HG03196 (cell line): ENCODE measurements at regions not wholly inside any gene's neighbourhood (a gene's known extent, or its start where the extent isn't known, plus 50 kb on each side); places are given as distances from the start of the nearest gene placed in this dataset.

Experiments used
- ATAC-seq: cut with Tn5 transposase; IDR thresholded peaks from one replicate; pipeline ENCODE4 v1.9.1; 2021; ENCODE audit not compliant: unreplicated experiment

DNA sequence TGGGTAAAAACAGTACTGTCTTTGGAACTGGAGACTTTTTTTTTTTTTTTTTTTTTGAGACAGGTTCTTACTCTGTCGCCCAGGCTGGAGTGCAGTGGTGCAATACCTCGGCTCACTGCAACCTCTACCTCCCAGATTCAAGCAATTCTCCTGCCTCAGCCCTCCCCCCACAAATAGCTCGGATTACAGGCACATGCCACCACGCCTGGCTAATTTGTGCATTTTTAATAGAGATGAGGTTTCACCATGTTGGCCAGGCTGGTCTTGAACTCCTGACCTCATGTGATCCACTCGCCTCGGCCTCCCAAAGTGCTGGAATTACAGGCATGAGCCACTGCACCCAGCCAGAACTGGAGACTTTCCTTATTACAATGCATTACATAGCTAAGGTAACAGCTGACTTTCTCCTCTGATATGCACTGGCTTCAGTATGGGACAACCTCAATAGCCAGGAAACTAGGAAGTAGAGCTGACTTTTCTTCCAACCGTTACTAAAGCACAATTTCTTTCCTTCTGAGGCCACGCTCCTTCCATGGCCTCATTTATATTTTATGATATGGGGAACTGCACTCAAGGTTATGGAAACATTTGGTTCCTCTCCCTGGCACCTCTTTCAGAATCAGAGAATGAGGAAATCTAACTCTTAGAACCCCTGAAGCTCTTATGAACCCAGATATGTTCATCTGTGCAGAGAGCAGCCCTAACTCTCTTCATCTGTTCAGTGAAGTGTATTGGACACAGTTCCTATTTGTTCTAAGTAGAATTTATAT, 53.5 kb upstream of the FAM9B start:
- no peak for ATAC-seq

DNA sequence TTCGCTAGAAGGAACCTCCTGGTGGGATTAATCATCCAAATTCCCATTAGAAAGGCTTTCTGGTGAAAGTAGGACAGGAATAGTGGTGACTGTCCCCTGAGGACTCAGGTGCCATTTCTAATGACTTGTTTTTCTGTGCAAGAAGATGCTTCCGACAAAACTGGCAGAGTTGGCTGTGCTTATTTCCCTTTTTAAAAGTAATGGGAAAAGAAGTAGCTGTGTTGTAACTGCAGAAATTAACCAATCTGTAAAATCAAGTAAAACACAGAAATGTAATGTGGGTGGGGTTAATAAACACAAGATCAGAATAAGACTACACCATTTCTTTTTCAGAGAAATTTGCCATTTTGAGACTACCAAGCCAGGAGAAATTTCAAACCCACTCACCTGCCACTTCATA, 55.0 kb upstream of the FAM9B start:
- ATAC-seq = no peak

DNA sequence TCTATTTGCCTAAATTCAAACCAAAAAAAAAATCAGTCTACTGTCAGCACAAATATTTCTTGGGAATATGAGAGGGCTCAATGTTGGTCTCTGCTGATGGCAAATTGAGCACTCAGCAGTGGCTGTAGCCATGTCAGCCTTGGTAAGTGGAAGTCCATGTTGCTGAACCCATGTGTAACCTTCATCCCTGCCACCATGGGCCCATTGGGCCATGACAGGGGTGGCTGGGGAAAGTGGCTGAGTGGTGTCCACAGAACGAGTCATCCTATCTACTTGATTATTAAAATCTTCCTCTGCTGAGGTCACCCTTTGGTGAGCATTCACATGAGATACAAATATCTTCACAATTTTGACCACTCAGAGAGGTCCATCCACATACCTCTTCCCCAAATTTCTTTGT, 56.8 kb upstream of the FAM9B start:
- no peak for ATAC-seq

DNA sequence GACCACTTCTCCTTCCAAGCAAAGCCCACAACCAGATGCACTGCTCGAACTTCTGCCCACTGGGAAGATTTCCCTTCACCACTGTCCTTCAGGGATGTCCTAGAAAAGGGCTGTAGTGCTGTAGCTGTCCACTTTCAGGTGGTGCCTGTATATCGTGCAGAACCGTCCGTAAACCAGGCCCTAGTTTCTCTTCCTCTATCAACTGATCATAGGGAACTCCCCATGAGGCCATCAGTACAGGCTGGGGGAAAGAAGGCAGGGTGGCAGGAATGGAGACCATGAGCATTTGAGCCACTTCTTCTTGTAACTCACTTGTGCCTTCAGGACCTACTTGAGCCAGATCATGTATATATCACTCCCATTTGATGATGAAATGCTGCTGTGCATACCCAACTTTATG, 57.3 kb upstream of the FAM9B start:
- ATAC-seq = no peak

GRCh38 chrX:9102956-9103355, 69.0 kb upstream of the FAM9B start:
- no peak for ATAC-seq

DNA sequence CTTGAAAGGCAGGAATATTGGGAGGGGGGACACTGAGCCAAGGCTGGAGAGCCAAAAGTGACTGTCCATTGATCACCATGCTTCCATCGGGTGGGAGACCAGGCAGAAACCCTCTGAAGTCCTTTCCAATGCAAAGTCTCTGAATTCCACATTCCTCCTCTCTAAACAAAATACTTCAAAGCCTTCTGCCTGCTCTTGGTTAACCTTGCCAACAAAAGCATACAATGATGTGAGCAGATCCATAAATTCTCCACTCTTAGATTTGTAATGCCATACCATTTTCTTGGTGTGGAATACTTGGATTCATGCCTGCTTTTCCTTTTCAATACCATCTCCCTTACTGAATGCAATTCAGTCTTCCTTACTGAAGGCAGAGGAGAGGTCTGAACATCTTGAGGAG, 74.1 kb upstream of the FAM9B start:
- no peak for ATAC-seq

DNA sequence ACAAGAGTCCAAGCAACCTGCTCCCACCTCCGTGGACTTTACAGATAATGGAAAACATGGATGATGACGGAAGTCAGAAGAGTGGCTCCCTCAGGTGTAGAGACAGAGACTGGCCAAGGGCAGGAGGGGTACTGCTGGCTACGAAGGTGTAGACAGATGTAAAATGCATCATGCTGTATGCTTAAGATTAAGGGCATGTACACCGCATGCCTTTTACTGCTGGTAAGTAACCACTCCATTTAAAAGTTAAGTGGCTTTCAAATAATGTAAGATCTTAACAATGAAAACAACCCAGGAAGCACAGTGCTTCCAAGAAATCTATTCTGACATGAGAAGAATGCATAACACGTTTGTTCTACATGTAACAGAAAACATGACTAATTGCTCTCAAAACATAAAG, 76.9 kb upstream of the FAM9B start:
- no peak for ATAC-seq

DNA sequence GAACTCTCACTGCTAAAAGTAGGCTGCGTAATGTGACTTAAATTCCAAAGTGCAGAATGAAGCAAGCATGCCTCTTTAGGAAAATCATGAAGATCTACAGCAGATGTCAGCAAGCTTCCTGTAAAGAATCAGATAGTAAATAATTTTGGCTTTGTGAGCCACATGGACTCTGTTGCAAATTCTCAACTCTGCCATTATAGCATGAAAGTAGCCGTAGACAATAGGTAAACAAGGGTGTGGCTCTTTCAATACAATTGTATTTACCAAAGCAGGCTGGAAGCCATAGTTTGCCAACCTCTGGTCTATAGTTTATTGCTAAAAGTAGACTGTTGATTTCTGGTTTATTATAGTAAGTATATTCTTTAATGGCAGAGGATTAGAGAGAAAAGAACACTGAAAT, 80.3 kb upstream of the FAM9B start:
- ATAC-seq = no peak

DNA sequence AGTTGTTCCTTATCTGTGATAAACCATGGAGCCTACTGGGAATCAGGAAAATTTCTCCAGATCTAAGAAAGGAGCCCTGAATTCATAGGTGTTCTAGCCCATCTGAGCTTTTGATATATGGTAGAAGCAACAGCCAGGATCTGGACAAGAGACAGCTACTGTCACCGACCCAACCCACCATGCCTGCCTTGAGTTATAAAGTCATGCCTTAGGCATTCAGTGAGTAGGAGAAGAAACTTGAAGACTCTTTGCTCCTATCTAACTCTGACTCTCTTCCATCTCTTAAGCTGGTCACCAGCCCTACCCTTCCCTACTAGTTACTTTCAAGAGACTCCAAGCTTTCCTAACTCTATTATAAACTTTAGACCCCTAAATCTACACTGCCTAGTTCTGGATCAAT, 83.9 kb upstream of the FAM9B start:
- no peak for ATAC-seq

DNA sequence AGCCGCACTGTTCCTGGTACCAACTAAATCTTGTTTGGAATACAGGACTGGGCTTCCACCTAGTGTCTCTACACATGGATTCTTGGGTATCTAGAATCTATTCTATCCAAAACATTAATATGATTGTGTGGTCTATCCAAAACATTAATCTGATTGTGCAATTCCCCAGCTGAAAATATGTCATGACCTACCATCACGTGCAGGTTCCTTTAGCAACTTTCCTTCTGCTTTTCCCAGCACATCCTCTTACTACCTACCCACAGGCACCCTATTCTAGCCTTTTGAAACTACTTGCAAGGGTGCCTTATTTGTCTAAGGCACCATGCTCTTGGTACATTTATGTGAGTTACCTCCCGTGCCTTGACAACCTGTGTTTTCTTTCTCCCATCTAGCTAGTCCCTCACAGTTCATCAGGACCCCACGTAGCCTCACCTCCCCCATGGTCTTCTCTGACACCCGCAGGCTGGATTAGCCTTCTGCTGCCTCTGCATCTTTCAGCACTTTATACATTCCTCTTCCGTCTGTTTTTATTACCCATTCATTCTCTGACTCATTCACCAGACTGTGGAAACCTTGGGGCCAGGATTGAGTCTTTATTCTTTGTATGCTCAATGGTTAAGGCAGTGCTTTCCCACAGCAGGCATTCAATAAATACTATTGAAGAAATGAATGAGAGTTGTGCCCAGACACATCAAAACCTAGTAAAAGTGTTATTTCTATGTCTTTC, 88.8 kb upstream of the FAM9B start:
- no peak for ATAC-seq

DNA sequence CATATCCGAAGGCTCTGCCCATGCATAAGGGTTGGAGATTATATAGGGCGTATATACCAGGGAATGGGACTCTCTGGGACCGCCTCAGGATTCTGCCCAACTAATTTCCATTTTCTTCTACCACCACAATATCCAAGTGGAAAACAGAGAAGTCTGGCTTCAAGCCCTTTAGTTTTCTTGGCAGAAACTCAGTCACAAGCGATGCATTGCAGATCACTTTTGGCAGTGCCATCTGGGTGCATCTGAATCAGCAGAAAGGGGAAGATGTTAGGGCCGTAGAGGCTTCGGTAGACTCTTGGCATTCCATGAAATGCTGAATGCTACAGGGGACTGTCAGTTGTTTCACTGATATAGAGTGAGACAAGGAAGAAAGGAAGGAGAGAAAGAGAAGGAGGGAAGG, 94.1 kb upstream of the FAM9B start:
- no peak for ATAC-seq

- no peak for ATAC-seq
Measured at GRCh38 chrX:9130031-9130430, 96.1 kb upstream of the FAM9B start.

DNA sequence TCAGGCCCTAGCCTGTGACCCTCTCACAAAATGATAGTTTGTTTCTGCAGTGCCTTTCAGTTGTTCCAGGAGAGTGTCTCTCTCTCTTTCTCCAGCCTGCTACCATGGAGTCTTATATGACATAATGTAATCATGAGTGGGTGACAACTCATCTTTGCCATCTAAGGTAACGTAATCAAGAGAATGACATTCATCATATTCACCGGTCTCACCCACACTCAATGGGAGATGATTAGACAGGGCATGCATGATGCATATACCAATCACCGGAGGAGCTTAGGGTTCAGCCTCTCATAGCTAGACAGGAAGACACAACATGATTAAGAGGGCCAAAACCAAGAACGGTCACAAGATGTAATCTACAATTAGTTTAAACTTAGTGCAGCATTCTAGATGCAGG, 97.1 kb upstream of the FAM9B start:
- no peak for ATAC-seq

- no peak for ATAC-seq
Measured at GRCh38 chrX:9132036-9132638, 98.2 kb upstream of the FAM9B start.

- no peak for ATAC-seq
Measured at GRCh38 chrX:9133426-9133825, 99.5 kb upstream of the FAM9B start.

DNA sequence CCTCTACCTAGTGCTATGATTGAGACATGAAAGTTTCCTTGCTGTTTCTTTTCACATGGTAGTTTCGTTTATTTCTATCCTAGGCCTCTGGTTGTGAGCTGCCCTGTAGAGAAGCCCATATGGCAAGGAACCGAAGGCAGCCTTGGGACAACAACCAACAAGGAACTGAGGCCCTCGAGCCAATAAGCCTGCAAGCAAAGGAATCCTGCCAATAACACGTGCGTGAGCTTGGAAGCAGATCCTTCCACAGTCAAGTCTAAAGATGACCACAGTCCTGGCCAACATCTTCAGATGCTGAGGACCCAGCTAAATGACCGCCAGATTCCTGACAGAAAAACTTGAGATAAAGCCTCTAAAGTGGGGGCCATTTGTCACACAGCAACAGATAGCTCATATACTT, 100.4 kb upstream of the FAM9B start:
- no peak for ATAC-seq

GRCh38 chrX:9135901-9136510, 102.1 kb upstream of the FAM9B start:
- ATAC-seq = no peak

DNA sequence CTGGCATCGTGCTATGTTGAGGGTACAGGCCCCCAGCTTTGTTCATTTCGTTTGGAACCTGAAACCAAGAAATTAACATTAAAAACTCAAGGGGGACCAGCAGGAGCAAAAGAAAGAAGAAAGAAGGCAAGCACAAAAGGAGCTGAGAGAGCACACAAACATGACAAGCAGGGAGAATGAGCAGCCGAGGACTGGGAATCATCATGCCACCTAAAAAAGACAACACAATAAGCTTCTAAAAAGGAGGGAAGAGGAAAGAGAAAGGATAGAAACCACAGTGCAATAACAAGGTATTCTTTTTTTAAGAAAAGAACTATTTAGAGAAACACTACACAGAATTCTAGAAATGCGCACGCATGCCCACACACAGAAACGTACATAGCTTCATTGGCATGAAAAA, 103.2 kb upstream of the FAM9B start:
- no peak for ATAC-seq

DNA sequence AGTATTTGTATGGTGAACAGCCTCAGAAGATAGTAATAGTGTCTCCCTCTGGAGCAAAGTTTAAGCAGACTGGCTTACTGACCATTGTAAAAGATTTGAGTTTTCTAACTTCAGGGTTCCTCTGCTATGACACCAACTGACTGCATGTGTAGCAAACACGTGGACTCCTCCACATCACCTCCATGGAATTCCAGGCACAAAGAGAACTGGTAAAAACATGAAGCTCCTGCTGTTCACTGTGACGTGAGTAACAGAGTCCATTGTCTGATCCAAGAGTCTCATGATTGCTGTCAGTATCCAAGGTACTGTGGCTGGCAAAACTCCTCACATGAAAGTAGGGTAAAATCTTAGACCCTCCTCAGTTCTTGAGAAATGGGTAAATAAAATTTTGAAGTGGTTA, 107.6 kb upstream of the FAM9B start:
- no peak for ATAC-seq

DNA sequence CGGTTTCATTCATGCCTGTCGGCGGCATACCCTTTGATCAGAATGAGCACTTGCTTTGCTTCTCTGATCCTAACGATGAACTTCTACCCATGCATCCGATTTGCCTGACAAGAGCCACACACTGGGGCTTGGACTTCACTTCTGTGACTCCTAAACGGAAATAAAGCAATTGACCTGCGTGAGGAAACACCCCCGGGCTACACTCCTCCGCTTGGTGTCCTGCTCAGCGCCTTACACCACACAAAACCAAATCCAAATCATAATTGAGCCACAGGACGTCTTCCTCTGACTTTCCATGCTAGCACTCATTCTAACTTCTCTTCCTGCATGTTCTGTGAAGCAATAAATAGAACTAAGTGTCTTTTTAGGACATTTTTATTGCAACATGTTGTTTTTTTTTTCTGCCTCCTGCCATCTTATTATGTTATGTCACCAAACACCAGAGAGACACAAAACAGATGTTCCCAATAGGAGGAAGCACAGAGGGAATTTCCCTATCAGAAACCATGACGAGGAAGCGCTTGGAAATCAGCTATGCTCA, 110.8 kb upstream of the FAM9B start:
- no peak for ATAC-seq

DNA sequence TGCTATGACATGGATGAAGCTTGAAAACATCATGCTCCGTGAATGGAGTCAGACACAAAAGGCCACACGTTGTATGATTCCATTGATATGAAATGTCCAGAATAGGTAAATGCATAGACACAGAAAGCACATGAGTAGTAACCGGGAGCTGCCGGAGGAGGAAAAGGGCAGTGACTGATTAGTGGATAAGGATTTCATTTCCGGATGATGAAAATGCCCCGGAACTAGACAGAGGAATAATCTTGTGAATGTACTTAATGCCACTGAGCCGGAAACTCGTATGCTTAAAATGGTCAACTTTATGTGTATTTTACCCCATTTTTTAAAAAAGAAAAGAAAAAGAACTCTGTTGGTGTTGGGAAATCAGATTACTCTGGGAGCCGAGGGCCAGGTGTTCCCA, 112.7 kb upstream of the FAM9B start:
- no peak for ATAC-seq

DNA sequence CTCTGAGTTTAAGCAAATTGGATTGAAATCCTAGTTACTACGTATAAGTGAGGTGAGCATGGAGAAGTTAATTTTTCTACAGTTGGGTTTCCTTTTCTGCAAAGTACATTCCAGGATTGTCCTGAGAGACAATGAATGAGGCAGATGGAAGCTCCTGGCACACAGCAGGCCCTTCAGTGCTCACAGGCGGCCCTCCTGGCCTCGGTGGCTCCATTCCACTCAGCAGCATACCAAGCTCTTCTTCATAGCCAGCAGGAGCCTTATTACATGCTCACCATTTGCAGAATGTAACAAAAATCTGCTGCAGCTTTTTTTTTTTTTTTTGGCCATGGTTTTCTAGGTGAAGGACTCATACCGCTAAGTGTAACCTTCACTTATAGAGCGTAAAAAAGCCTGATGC, 113.2 kb upstream of the FAM9B start:
- ATAC-seq = no peak
